Ascending aorta (tissue), 2 donors: ENCODE measurements at regions not wholly inside any gene's neighbourhood (a gene's known extent, or its start where the extent isn't known, plus 50 kb on each side); places are given as distances from the start of the nearest gene placed in this dataset.

Source experiments
- DNase-seq, 2 donors: peaks; one replicate each; pipeline ENCODE4 v3.0.0-alpha.2; 2019; ENCODE audit warnings: low spot score in 2 of 2
- H3K27ac ChIP-seq, 2 donors: fragments of 200-600 bp; sonication (generic); one replicate each; pipeline ENCODE4 v1.5.1; 2016 to 2017; ENCODE audit warnings: mild to moderate bottlenecking in 1 of 2
- H3K27me3 ChIP-seq: fragments of 200-600 bp; sonication (generic); one replicate; pipeline ENCODE4 v1.5.1; 2017
- H3K36me3 ChIP-seq, 2 donors: fragments of 200-600 bp; sonication (generic); one replicate each; pipeline ENCODE4 v1.5.1; 2016
- H3K4me1 ChIP-seq, 2 donors: fragments of 200-600 bp; sonication (generic); one replicate each; pipeline ENCODE4 v1.5.1; 2016 to 2017; ENCODE audit warnings: mild to moderate bottlenecking in 1 of 2
- H3K4me3 ChIP-seq, 2 donors: fragments of 200-600 bp; sonication (generic); one replicate each; pipeline ENCODE4 v1.5.1; 2016 to 2017; ENCODE audit warnings: mild to moderate bottlenecking in 1 of 2
- H3K9me3 ChIP-seq, 2 donors: fragments of 200-600 bp; sonication (generic); one replicate each; pipeline ENCODE4 v1.5.1; 2016
- intact Hi-C: fragments of 100-400 bp; cut with DNase I; formaldehyde crosslinking; loops from one replicate; pipeline ENCODE4 v1.15.1; 2023
- TF ChIP-seq, protein P1 (sequence below), 3 experiments: fragments of 200-600 bp in 2 of 3; fragments of 450-650 bp in 1 of 3; sonication (generic) in 2 of 3; IDR thresholded peaks; one replicate each; pipeline ENCODE4 v1.5.1; 2016 to 2019; ENCODE audit warnings: antibody characterized with exemption in 3 of 3, mild to moderate bottlenecking in 1 of 3, moderate library complexity in 1 of 3

DNA sequence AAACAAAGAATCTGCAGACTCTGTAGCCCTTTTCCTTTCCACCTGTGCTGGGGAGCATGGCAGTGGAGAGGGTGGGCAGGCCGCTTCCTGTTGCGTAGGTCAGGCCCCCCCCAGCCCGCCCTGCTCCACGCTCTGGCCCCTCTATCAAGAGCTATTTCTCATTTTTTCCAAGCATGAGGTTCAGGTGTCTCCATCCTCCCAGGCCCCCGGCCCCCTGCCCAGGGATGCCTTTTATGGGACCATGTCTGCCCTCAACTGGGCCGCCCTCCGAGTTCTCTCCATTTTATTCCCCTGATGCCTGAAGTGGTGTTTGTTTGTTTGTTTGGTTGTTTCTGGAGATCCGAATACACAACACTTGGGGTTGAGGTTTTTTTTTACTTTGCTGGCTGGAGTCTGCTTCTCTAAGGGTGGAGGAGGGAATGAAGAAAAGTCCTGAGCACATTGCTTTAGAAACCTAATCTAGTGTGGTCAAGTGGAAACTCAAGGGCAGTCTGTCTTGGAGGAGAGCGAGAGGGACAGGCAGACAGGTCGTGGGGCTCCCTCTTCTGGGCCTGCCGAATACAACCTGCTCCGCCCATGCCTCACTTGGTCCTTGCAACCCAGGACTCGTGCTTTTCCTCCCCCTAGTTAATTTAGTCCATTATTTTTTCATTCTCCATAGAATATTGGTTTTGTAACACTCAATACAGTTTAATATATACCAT is 176.5 kb upstream of the LYSMD4 start:
- H3K4me1 ChIP-seq: no peaks in the 10 kb centered on the region
- H3K4me3 ChIP-seq: no peak overlapping the region
- H3K27ac ChIP-seq: no peak overlapping the region
- no peaks in the 10 kb centered on the region for H3K36me3 ChIP-seq
- TF ChIP-seq, protein P1, sequence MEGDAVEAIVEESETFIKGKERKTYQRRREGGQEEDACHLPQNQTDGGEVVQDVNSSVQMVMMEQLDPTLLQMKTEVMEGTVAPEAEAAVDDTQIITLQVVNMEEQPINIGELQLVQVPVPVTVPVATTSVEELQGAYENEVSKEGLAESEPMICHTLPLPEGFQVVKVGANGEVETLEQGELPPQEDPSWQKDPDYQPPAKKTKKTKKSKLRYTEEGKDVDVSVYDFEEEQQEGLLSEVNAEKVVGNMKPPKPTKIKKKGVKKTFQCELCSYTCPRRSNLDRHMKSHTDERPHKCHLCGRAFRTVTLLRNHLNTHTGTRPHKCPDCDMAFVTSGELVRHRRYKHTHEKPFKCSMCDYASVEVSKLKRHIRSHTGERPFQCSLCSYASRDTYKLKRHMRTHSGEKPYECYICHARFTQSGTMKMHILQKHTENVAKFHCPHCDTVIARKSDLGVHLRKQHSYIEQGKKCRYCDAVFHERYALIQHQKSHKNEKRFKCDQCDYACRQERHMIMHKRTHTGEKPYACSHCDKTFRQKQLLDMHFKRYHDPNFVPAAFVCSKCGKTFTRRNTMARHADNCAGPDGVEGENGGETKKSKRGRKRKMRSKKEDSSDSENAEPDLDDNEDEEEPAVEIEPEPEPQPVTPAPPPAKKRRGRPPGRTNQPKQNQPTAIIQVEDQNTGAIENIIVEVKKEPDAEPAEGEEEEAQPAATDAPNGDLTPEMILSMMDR (IDR thresholded peaks at IDR 0.05): no peak
- no peaks in the 10 kb centered on the region for H3K27me3 ChIP-seq
- no peak for DNase-seq
- intact Hi-C loops: no loop called here
- no peaks in the 10 kb centered on the region for H3K9me3 ChIP-seq

DNA sequence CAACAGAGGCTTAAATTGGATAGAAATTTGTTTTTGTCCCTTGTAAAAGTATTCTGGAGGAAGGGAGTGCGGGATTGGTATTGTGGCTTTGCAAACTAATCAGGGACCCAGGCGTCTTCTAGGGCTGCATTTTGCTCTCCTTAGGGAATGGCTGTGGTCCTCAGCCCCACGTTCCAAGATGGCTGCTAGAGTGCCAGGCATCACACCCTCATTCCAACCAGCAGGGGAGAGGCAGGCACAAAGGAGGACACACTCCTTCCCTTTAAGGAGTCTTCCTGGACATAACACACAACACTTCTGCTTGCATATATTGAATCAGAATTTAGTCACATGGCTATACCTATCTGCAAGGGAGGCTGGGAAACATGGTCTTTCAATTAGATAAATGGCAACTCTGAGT is 174.5 kb upstream of the LYSMD4 start:
- Histone ChIP-seq H3K9me3 (no peaks in the 10 kb centered on the region), H3K4me3 (no peak overlapping the region), H3K27me3 (no peaks in the 10 kb centered on the region), H3K27ac (no peak overlapping the region), H3K4me1 (no peaks in the 10 kb centered on the region), H3K36me3 (no peaks in the 10 kb centered on the region)
- intact Hi-C loops: no loop called here
- DNase-seq: no peak
- TF ChIP-seq, protein P1 (IDR thresholded peaks at IDR 0.05): no peak

DNA sequence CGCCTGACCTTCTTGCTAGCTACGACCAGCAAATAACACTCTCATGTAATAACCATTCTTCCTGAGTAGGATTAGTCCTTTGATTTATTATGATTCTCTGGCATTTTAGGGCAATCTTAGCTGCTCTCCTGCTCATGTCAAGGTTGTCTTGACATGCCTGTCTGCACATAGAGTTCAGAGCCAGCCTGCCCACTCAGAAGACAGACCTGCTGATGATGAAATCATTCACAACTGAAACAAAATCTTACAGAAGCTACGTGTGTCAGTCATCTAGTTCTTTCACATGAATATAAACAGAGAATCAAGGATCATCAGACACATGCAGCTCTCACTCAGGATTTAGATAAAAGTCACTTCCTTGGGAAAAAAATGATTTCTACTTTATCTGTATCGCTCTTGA is 173.6 kb upstream of the LYSMD4 start:
- no peak overlapping the region for H3K27ac ChIP-seq

DNA sequence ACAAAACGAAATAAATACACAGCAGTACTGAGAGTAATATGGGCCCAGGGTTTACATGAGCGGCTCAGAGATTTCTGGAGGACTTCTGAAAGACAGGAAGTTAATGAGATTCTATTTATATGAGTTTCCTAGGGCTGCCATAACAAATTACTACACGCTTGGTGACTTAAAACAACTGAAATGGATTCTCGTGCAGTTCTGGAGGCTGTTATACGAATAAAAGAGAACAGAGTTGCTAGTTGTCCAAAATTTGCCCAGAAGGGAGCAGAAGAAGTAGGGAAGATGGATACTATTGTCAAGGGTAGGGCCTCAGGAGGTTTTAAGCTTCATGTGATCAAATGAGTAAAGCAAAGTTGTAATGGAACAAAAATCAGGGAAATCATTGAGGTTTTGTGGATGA is 173.1 kb upstream of the LYSMD4 start:
- intact Hi-C loops: no loop called here
- no peaks in the 10 kb centered on the region for H3K27me3 ChIP-seq
- no peak for DNase-seq
- H3K4me3 ChIP-seq: no peak overlapping the region
- H3K27ac ChIP-seq: no peak overlapping the region
- H3K9me3 ChIP-seq: no peaks in the 10 kb centered on the region
- H3K36me3 ChIP-seq: no peaks in the 10 kb centered on the region
- no peaks in the 10 kb centered on the region for H3K4me1 ChIP-seq
- TF ChIP-seq, protein P1 (IDR thresholded peaks at IDR 0.05): no peak

More for the DNA sequence above, 173.6 kb upstream of the LYSMD4 start:
- H3K36me3 ChIP-seq: no peaks in the 10 kb centered on the region
- TF ChIP-seq, protein P1 (IDR thresholded peaks at IDR 0.05): no peak
- intact Hi-C loops: no loop called here
- DNase-seq: no peak
- H3K4me3 ChIP-seq: no peak overlapping the region
- no peaks in the 10 kb centered on the region for H3K9me3 ChIP-seq
- no peaks in the 10 kb centered on the region for H3K4me1 ChIP-seq
- no peaks in the 10 kb centered on the region for H3K27me3 ChIP-seq

DNA sequence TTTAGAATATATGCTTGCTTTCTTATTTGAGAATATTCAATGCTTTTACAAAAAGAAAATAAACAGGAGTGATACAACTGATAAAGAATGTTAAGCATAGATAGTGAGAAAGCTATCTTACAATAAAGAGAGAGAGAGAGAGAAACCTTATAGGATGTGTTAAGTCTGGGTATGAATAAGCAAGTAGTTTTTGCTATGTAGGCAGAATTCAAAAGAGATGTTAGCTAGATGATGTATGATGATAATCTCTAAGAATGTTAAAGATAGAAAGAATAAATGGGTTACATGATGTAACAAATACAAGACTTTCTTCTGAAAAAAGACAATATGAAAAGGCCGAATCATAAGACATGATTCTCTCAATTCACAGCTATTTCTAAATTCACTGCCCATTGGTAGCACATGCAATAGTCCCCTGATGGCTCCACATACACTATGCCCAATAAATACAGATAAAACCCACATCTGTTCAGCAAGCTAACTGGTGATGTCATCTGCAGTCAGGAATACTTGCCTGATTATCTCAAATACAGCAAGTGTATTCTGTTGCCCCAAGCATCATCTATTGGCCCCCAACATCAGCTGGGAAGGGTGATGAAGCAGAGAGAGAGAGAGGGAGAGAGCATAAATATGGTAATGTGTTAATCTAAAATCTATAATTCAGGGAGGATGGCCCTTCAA is 169.2 kb upstream of the LYSMD4 start:
- no peaks in the 10 kb centered on the region for H3K36me3 ChIP-seq
- no peaks in the 10 kb centered on the region for H3K4me1 ChIP-seq
- H3K4me3 ChIP-seq: no peak overlapping the region
- H3K9me3 ChIP-seq: no peaks in the 10 kb centered on the region
- intact Hi-C loops: no loop called here
- no peak overlapping the region for H3K27ac ChIP-seq
- TF ChIP-seq, protein P1 (IDR thresholded peaks at IDR 0.05): no peak
- no peaks in the 10 kb centered on the region for H3K27me3 ChIP-seq
- DNase-seq: no peak
